ES-I3 (cell line): ENCODE measurements at regions not wholly inside any gene's neighbourhood (a gene's known extent, or its start where the extent isn't known, plus 50 kb on each side); places are given as distances from the start of the nearest gene placed in this dataset.
"Not testable (repeated sequence)": the region's sequence is repeated elsewhere in the genome, so short reads cannot be mapped to it uniquely, and the experiment has no call there.

ENCODE experiments used
- H3K36me3 ChIP-seq: 2 replicates; pipeline ENCODE4 v1.6.1; 2013; ENCODE audit warnings: mild to moderate bottlenecking, low read length, control low read depth, moderate library complexity; ENCODE audit not compliant: insufficient read depth
- H3K4me1 ChIP-seq: 2 replicates; pipeline ENCODE4 v1.6.1; 2013; ENCODE audit warnings: mild to moderate bottlenecking, control low read depth, low read length; ENCODE audit not compliant: insufficient read depth
- H3K9ac ChIP-seq: 2 replicates; pipeline ENCODE4 v1.6.1; 2013; ENCODE audit warnings: low read depth, mild to moderate bottlenecking, low read length, moderate library complexity
- H3K9me3 ChIP-seq: 2 replicates; pipeline ENCODE4 v1.6.1; 2013; ENCODE audit warnings: mild to moderate bottlenecking, low read length, moderate library complexity; ENCODE audit not compliant: control insufficient read depth, insufficient read depth

- H3K9me3 ChIP-seq, H3K9ac ChIP-seq, H3K4me1 ChIP-seq, H3K36me3 ChIP-seq: not testable (repeated sequence)
These were observed 729.2 kb upstream of the SEMA6D start for GRCh38 chr15:46988055-46988454.

DNA sequence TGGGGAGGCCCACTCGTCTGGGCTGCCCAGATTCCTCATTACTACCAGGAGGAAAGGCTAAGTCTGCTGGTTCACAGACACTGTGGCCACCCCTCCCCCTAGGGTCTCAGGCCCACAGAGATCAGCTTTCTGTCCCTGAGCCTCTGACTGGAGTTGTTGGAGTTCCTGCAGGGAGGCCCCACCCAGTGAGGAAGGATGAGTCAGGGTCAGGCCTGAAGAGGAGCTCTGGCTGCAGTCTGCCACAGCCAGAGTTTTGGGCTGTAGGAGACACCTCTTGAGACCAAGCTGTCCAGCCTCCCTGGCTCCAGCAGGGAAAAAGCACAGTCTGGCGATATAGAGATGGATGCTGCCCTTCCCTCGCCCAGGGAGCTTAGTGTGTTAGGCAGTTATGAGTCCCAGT, 720.9 kb upstream of the SEMA6D start:
- Histone ChIP-seq H3K9ac (no peak overlapping the region), H3K9me3 (no peaks in the 10 kb centered on the region), H3K36me3 (no peaks in the 10 kb centered on the region), H3K4me1 (no peaks in the 10 kb centered on the region)

DNA sequence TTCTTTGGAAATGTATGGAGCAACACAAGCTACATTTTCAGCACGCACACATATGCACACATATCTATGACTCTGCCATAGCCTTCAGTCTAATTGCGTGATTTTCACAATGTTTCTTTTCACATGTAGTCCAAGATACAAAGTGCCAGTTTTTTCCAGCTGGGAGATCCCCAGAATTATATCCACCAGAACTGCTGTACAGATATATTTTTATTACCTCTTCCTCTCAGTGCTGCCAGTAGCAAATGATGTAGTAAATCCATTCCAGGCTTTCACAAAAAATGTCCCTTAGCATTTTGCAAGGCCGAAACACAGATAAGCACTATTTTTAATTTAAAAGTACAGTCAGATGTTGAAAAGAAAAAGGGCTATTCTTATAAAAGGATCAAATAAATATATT, 719.8 kb upstream of the SEMA6D start:
- Histone ChIP-seq H3K9ac (no peak overlapping the region), H3K4me1 (no peaks in the 10 kb centered on the region), H3K36me3 (no peaks in the 10 kb centered on the region), H3K9me3 (no peaks in the 10 kb centered on the region)

- no peaks in the 10 kb centered on the region for H3K4me1 ChIP-seq
- no peaks in the 10 kb centered on the region for H3K9me3 ChIP-seq
- no peak overlapping the region for H3K9ac ChIP-seq
- no peaks in the 10 kb centered on the region for H3K36me3 ChIP-seq
These were observed 713.7 kb upstream of the SEMA6D start for GRCh38 chr15:47003568-47003967.

DNA sequence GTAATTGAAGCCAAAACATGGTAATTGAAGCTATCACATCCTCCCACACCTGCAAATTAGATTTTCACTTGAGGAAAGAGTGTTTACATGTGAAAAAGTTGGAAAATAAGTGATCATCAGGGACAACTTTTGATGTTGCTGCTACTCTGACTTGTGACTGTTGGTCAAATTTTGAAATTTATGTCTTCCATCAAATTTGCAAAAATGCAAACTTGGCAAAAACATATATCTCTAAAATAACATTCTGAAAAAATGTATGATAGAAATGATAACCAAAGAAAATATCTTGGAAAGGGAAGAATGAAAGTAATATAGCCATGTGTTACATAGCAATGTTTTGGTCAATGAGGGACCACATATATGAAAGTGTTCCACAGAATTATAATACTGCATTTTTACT, 703.9 kb upstream of the SEMA6D start:
- Histone ChIP-seq H3K4me1 (no peaks in the 10 kb centered on the region), H3K36me3 (no peaks in the 10 kb centered on the region), H3K9me3 (no peaks in the 10 kb centered on the region), H3K9ac (no peak overlapping the region)

GRCh38 chr15:47027322-47027946, 689.9 kb upstream of the SEMA6D start:
- Histone ChIP-seq H3K9me3 (no peaks in the 10 kb centered on the region), H3K4me1 (no peaks in the 10 kb centered on the region), H3K36me3 (no peaks in the 10 kb centered on the region), H3K9ac (no peak overlapping the region)

DNA sequence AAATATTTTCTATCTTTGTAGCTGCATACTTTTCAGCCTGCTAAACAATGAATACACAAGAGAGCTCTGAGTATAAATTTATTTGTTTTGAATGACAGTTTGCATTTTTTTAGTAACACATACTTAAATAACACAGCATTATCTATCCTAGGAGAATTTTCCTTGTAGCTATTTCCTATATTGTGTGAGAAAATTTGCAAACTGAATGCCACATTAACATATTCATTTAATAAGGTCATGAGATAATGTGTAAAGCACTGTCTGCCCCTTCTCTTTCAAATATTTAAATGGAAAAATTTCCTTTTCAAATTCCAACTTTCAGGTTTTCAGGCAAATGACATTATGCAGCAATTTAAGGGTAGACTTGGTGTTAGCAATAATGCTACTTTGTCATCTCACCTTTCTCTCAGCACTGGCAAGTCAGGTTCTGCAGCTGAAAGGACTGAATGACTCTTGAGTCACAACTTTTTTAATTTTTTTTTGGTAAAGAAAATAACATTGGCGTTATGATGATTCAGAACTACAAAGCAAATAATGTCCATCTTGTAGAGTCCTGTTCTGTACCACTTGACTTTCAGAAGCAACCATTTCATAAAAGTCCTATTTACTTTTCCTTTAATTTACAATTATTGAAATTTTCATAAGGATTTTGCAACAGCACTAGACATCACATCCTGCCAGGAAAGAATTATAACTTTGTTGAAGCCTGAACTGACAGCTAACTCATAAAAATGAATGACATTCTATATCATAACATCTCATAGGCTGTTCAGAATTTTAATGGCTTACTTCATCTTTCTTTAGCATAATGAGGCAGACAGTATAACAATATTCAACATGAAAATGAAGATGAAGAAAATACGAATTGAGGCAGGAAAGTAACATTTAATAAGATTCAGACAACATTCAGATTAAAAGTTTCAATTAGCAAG, 681.6 kb upstream of the SEMA6D start:
- no peaks in the 10 kb centered on the region for H3K9me3 ChIP-seq
- H3K4me1 ChIP-seq: no peaks in the 10 kb centered on the region
- no peaks in the 10 kb centered on the region for H3K36me3 ChIP-seq
- no peak overlapping the region for H3K9ac ChIP-seq

GRCh38 chr15:47037003-47037402, 680.3 kb upstream of the SEMA6D start:
- Histone ChIP-seq H3K9ac (no peak overlapping the region), H3K9me3 (no peaks in the 10 kb centered on the region), H3K36me3 (no peaks in the 10 kb centered on the region), H3K4me1 (no peaks in the 10 kb centered on the region)

DNA sequence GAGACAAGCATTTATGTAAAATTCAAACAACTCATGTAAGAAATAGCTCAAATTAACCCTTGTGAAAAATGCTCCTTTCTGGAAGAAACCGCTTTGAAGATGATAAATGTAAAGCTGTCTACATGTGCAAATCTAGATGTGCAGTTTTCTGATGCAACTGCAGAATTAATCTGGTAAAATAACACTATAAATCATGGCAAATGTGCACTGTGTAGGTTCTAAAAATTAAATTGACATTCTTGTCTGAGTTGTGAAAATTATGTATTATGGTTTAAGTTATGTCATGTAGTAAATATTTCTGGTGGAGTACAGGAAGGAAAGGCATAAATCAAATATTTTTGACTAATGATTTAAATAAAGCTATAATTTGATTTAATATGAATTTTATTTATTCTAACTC, 678.1 kb upstream of the SEMA6D start:
- Histone ChIP-seq H3K9ac (no peak overlapping the region), H3K9me3 (no peaks in the 10 kb centered on the region), H3K4me1 (no peaks in the 10 kb centered on the region), H3K36me3 (no peaks in the 10 kb centered on the region)

- Histone ChIP-seq H3K36me3 (no peaks in the 10 kb centered on the region), H3K9ac (no peak overlapping the region), H3K9me3 (no peaks in the 10 kb centered on the region), H3K4me1 (no peaks in the 10 kb centered on the region)
These were observed 676.0 kb upstream of the SEMA6D start for GRCh38 chr15:47041301-47041700.

- not testable (repeated sequence) for H3K4me1 ChIP-seq, H3K9me3 ChIP-seq, H3K9ac ChIP-seq, H3K36me3 ChIP-seq
These were observed 669.3 kb upstream of the SEMA6D start for GRCh38 chr15:47047981-47048380.

DNA sequence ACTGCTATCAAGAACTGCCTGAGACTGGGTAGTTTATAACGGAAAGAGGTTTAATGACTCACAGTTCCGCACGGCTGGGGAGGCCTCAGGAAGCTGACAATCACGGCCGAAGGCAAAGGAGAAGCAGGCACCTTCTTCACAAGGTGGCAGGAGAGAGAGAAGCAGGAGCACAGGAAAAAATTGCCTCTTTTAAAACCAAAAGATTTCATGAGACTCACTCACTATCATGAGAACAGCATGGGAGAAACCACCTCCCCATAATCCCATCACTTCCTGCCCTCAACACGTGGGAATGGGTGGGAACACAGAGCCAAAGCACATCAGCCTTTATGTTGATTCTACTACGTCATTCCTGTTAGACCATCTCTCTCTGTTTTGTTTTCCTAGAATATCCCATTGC, 650.9 kb upstream of the SEMA6D start:
- Histone ChIP-seq H3K36me3 (no peaks in the 10 kb centered on the region), H3K9ac (no peak overlapping the region), H3K9me3 (no peaks in the 10 kb centered on the region), H3K4me1 (no peaks in the 10 kb centered on the region)

DNA sequence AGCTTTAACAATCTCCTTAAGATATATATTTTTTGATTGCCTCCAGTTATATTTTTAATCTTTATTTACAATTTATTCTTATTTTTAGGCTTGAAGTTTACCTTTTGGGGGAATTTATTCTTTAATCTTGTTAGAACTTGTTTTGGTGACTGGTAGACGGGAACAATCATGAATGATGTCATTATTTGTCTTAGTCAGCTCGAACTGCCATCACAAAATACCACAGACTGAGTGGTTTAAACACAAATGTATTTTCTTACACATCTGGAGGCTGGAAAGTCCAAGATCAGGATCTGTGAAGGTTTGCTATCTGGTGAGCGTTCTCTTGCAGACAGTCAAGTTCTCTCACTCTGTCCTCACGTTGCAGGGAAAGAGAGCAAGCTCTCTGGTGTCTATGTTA, 639.5 kb upstream of the SEMA6D start:
- not testable (repeated sequence) for H3K36me3 ChIP-seq, H3K9me3 ChIP-seq, H3K4me1 ChIP-seq, H3K9ac ChIP-seq

DNA sequence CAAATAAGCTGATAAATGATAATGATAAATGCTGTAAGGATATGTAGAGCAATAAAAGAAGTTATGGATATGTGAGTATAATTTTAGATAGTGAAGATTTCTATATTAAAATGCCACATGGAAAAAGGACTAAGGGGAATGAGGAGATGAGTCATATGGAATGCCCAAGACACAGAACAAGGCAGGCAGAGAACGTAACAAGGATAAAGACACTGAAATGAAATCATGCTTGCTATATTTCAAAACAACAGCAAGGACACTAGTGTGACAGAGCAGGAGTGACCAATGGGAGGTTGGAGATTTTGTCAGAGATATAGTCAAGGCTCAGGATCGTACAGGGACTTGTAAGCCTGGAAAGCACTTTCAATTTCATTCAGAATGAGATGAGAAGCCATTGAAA, 621.5 kb upstream of the SEMA6D start:
- Histone ChIP-seq H3K36me3 (no peaks in the 10 kb centered on the region), H3K9me3 (no peaks in the 10 kb centered on the region), H3K9ac (no peak overlapping the region), H3K4me1 (no peaks in the 10 kb centered on the region)

DNA sequence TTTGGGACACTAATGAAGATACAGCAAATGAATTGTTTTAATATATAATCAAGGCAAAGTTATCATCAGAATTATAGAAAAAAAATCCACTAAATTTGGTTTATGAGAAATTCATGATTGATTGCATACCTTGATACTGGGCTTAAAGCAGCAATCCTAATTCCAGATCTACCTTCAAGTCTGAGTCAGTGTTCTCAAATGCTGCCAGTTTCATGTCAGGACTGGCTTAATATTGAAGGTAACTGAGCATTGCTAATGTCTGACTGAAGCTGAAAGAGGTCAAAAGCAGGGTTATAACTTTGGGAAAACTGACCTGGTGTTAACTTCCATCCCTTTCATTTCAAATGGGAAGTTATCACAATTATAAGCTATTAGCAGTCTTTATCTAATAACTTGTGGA, 618.8 kb upstream of the SEMA6D start:
- not testable (repeated sequence) for H3K36me3 ChIP-seq, H3K9me3 ChIP-seq, H3K4me1 ChIP-seq, H3K9ac ChIP-seq
